ENCODE measurements at regions not wholly inside any gene's neighbourhood (a gene's known extent, or its start where the extent isn't known, plus 50 kb on each side); places are given as distances from the start of the nearest gene placed in this dataset.

GRCh38 chr13:78907006-78907405, 248.1 kb upstream of the OBI1 start:
- Histone ChIP-seq H3K4me2 (ENCODE audit: low read length) (no peak overlapping the region), H2AFZ (ENCODE audit: low read length) (no peak overlapping the region), H4K20me1 (ENCODE audit: insufficient read depth, low read length) (no peaks in the 10 kb centered on the region), H3K4me1 (ENCODE audit: insufficient read depth, low read length, severe bottlenecking) (no peaks in the 10 kb centered on the region), H3F3A (ENCODE audit: insufficient read depth, low read length) (no peaks in the 10 kb centered on the region), H3K9me2 (ENCODE audit: low read depth, low read length) (no peaks in the 10 kb centered on the region), H3K27ac (ENCODE audit: low read depth, low read length, poor library complexity, severe bottlenecking) (no peak overlapping the region), H3K36me3 (ENCODE audit: insufficient read depth, low read length) (no peaks in the 10 kb centered on the region), H3K27me3 (ENCODE audit: insufficient read depth, low read length) (no peaks in the 10 kb centered on the region), H3K9ac (ENCODE audit: low read length) (no peak overlapping the region), H3K79me2 (ENCODE audit: insufficient read depth, low read length) (no peaks in the 10 kb centered on the region), H3K9me3 (ENCODE audit: low read length) (no peaks in the 10 kb centered on the region), H3K4me3 (ENCODE audit: low read depth, low read length, poor library complexity, severe bottlenecking) (no peak overlapping the region)
- TF ChIP-seq CTCF (IDR thresholded peaks at IDR 0.05; ENCODE audit: low read length): no peak
- no peak for TF ChIP-seq EZH2 (IDR thresholded peaks at IDR 0.05; ENCODE audit: borderline replicate concordance, low read length)

- Histone ChIP-seq H3K9me2 (ENCODE audit: low read depth, low read length) (no peaks in the 10 kb centered on the region), H3K4me1 (ENCODE audit: insufficient read depth, low read length, severe bottlenecking) (no peaks in the 10 kb centered on the region), H3K9ac (ENCODE audit: low read length) (no peak overlapping the region), H3F3A (ENCODE audit: insufficient read depth, low read length) (no peaks in the 10 kb centered on the region), H3K9me3 (ENCODE audit: low read length) (no peaks in the 10 kb centered on the region), H4K20me1 (ENCODE audit: insufficient read depth, low read length) (no peaks in the 10 kb centered on the region), H3K4me2 (ENCODE audit: low read length) (no peak overlapping the region), H3K27ac (ENCODE audit: low read depth, low read length, poor library complexity, severe bottlenecking) (no peak overlapping the region), H3K36me3 (ENCODE audit: insufficient read depth, low read length) (no peaks in the 10 kb centered on the region), H3K79me2 (ENCODE audit: insufficient read depth, low read length) (no peaks in the 10 kb centered on the region), H3K27me3 (ENCODE audit: insufficient read depth, low read length) (no peaks in the 10 kb centered on the region), H3K4me3 (ENCODE audit: low read depth, low read length, poor library complexity, severe bottlenecking) (no peak overlapping the region), H2AFZ (ENCODE audit: low read length) (no peak overlapping the region)
- TF ChIP-seq CTCF (IDR thresholded peaks at IDR 0.05; ENCODE audit: low read length): no peak
- no peak for TF ChIP-seq EZH2 (IDR thresholded peaks at IDR 0.05; ENCODE audit: borderline replicate concordance, low read length)
Observed at GRCh38 chr13:78897200-78897599, 238.2 kb upstream of the OBI1 start.

GRCh38 chr13:78884571-78884970, 225.6 kb upstream of the OBI1 start:
- H3K36me3 ChIP-seq (ENCODE audit: insufficient read depth, low read length): no peaks in the 10 kb centered on the region
- no peak overlapping the region for H3K27ac ChIP-seq (ENCODE audit: low read depth, low read length, poor library complexity, severe bottlenecking)
- H3K4me3 ChIP-seq (ENCODE audit: low read depth, low read length, poor library complexity, severe bottlenecking): no peak overlapping the region
- H4K20me1 ChIP-seq (ENCODE audit: insufficient read depth, low read length): no peaks in the 10 kb centered on the region
- no peaks in the 10 kb centered on the region for H3K4me1 ChIP-seq (ENCODE audit: insufficient read depth, low read length, severe bottlenecking)
- no peaks in the 10 kb centered on the region for H3K79me2 ChIP-seq (ENCODE audit: insufficient read depth, low read length)
- H2AFZ ChIP-seq (ENCODE audit: low read length): no peak overlapping the region
- H3K9me2 ChIP-seq (ENCODE audit: low read depth, low read length): no peaks in the 10 kb centered on the region
- H3K27me3 ChIP-seq (ENCODE audit: insufficient read depth, low read length): no peaks in the 10 kb centered on the region
- TF ChIP-seq EZH2 (IDR thresholded peaks at IDR 0.05; ENCODE audit: borderline replicate concordance, low read length) (no peak), CTCF (IDR thresholded peaks at IDR 0.05; ENCODE audit: low read length) (no peak)
- no peak overlapping the region for H3K4me2 ChIP-seq (ENCODE audit: low read length)
- no peaks in the 10 kb centered on the region for H3F3A ChIP-seq (ENCODE audit: insufficient read depth, low read length)
- H3K9ac ChIP-seq (ENCODE audit: low read length): no peak overlapping the region
- H3K9me3 ChIP-seq (ENCODE audit: low read length): no peaks in the 10 kb centered on the region
